NCI-H128 (cell line): ENCODE measurements at regions not wholly inside any gene's neighbourhood (a gene's known extent, or its start where the extent isn't known, plus 50 kb on each side); places are given as distances from the start of the nearest gene placed in this dataset.
"Not testable (repeated sequence)": the region's sequence is repeated elsewhere in the genome, so short reads cannot be mapped to it uniquely, and the experiment has no call there.

Source experiments
- DNase-seq: peaks from one replicate; lab custom pipeline; 2025; ENCODE audit not compliant: unreplicated experiment; lab: John Stamatoyannopoulos, UW

GRCh38 chr5:158039441-158039840 lies 180.5 kb upstream of the CLINT1 start:
- no peak for DNase-seq

DNA sequence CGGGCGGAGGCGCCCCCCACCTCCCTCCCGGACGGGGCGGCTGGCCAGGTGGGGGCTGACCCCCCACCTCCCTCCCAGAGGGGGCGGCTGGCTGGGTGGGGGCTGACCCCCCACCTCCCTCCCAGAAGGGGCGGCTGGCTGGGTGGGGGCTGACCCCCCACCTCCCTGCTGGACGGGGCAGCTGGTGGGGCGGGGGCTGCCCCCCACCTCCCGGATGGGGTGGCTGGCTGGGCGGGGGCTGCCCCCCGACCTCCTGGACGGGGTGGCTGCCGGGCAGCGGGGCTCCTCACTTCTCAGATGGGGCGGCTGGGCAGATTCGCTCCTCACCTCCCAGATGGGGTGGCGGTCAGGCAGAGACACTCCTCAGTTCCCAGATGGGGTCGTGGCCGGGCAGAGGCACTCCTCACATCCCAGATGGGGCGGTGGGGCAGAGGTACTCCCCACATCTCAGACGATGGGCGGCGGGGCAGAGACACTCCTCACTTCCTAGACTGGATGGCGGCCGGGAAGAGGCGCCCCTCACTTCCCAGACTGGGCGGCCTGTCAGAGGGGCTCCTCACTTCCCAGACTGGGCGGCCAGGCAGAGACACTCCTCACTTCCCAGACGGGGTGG lies 178.1 kb upstream of the CLINT1 start:
- not testable (repeated sequence) for DNase-seq

DNA sequence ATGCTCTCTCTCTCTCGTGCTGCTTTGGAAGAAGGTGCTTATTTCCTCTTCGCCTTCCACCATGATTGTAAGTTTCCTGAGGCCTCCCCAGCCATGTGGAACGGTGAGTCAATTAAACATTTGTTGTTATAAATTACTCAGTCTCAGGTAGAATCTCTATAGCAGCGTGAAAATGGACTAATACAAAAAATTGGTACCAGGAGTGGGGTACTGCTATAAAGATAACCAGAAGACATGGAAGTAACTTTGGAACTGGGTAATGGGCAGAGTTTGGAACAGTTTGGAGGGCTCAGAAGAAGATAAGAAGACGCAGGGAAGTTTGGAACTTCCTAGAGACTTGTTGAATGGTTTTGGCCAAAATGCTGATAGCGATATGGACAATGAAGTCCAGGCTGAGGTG lies 175.6 kb upstream of the CLINT1 start:
- not testable (repeated sequence) for DNase-seq

GRCh38 chr5:158033724-158034123 lies 174.8 kb upstream of the CLINT1 start:
- no peak for DNase-seq

DNA sequence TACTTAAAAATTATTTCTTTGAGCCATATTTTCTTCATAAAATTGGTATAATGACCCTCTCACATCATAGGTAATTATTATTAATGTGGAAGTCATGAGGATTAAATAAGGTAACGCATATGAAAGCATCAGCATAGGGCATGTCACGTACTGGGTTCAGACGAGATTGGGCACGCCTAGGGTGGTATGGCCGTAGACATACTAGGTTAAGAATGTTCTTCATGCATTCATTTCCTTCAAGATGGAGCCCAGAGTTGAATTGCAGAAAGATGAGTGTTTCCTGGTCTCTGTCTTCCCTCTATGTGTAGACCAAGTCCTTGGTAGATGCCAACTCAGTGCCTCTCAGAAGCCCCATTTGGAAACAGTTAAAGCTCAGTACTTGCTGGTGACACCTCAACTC lies 174.1 kb upstream of the CLINT1 start:
- no peak for DNase-seq

DNA sequence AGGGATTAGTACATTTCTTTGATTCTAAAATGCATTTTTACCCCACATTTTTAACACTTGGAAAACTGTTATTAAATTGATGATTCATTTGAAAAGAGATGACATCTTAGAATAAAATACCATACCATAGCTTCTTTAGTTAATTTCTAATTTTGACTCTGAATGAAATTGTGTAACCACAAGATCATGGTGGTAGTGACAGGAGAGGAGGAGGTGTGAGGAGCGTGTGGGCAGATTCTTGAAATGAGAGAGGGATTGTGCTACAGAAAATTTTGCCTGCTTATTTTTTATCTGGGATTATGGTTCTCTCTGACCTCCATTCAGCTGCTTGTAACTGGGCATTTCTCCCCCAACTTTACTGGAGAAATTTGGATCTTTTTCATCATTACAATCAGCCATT lies 173.3 kb upstream of the CLINT1 start:
- no peak for DNase-seq

GRCh38 chr5:158027806-158028775 lies 169.1 kb upstream of the CLINT1 start:
- DNase-seq: no peak

- DNase-seq: no peak
These were observed 167.5 kb upstream of the CLINT1 start for GRCh38 chr5:158026304-158027031.

- no peak for DNase-seq
These were observed 164.3 kb upstream of the CLINT1 start for GRCh38 chr5:158023266-158023665.

DNA sequence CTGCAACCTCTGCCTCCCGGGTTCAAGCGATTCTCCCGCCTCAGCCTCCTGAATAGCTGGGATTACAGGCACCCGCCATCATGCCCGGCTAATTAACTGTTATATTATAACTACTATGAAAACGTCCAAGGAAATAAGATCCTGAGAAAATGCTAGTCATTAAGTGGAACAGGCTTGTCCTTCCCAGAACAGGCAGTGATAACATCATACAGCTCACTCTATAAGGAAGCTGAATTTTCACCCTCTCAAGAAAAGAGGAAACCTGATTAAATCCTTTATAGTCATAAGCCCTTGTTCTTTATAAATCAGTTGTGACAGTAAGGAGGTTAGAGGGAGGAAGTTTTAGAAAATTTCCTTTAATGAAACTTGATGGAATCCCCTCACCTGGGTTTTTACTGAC lies 163.9 kb upstream of the CLINT1 start:
- no peak for DNase-seq

DNA sequence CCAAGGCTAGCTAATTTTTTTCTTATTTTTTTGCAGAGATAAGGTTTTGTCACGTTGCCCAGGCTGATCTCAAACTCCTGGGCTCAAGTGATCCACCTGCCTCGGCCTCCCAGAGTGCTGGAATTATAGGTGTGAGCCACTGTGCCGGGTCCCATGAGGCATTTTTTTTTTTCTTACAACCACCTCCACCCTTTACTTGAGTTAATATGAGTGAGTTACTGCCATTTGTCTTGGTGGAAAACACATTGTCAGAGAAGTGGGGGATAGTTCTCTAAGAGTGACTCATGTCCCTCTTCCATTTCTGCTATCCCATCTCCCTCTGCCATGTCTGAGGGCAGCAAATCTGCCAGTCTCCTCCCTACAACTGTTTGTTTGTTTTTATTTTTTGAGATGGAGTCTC lies 163.4 kb upstream of the CLINT1 start:
- DNase-seq: no peak

GRCh38 chr5:158020555-158021418 lies 161.8 kb upstream of the CLINT1 start:
- DNase-seq: no peak

DNA sequence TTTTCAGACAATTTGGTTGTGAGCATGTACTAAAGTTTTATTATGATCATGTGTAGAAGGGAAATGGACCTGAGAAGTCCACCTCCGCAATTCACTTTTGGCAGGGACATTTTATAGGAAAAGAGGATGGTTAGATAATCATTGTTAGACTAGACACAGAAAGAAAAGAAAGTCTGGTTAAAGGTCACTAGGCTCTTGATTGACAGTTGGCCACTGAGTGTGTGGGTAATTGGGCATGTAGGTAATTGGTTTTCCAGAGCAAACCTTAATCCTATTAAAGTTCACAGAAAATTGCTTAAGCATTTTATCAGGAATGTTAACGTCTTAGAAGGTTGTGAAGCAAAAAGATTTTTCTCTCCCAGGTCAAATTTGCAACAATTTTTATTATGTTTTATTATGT lies 158.5 kb upstream of the CLINT1 start:
- DNase-seq: no peak

DNA sequence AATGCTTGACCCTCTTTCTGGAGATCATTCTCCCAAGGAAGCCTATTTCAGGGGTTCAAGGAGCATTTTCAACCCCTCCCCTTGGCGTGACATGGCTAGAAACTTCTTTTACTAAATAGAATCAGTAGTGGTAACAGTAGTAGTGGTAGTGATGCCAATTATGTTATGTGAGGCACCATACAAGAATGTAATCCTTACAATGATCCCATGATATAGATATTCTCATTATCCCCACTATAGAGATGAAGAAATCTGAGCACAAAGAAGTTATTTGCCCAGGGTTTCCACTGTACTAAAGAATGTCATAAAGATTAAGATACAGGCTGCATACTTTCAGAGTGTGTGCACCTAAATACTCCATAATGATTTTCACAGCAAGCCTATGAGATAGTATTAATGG lies 155.4 kb upstream of the CLINT1 start:
- no peak for DNase-seq

- no peak for DNase-seq
These were observed 155.0 kb upstream of the CLINT1 start for GRCh38 chr5:158013939-158014338.

- DNase-seq: no peak
These were observed 154.4 kb upstream of the CLINT1 start for GRCh38 chr5:158013303-158013702.

DNA sequence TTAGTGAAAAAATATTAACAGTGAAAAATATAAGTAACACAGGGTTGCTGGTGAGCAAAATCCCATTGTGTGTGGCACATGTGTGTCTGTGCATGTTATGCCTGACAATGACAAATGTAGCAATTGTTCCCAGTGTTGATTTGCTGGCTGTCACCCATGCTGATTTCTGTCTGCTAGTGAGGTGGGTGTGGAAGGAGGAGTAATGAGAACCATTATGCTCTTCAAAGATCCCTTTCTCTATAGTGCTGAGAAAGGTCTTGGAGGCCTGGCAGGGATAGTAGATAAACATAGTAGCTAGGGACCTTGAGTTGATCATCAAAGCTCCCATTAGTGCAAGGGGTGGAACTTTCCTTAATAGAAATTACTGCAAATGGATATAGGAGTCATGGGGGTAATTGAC lies 152.5 kb upstream of the CLINT1 start:
- DNase-seq: no peak

- DNase-seq: no peak
These were observed 151.9 kb upstream of the CLINT1 start for GRCh38 chr5:158010831-158011230.

GRCh38 chr5:158007336-158007735 lies 148.4 kb upstream of the CLINT1 start:
- DNase-seq: no peak

- no peak for DNase-seq
These were observed 140.8 kb upstream of the CLINT1 start for GRCh38 chr5:157999696-158000095.

GRCh38 chr5:157997991-157998504 lies 139.1 kb upstream of the CLINT1 start:
- DNase-seq: no peak
